HL-60 (cell line): ENCODE measurements at regions not wholly inside any gene's neighbourhood (a gene's known extent, or its start where the extent isn't known, plus 50 kb on each side); places are given as distances from the start of the nearest gene placed in this dataset.

ENCODE experiments used
- CTCF ChIP-seq: IDR thresholded peaks from one replicate; pipeline ENCODE4 v1.5.1; 2011; ENCODE audit warnings: low read length, control low read depth, inconsistent platforms; ENCODE audit not compliant: insufficient read depth
- POLR2AphosphoS5 ChIP-seq: IDR thresholded peaks from 2 replicates; pipeline ENCODE4 v1.6.1; 2012; ENCODE audit warnings: low read depth
- REST ChIP-seq: IDR thresholded peaks from 2 replicates; pipeline ENCODE4 v1.6.1; 2012; ENCODE audit warnings: low read depth; ENCODE audit not compliant: insufficient replicate concordance

- TF ChIP-seq POLR2AphosphoS5 (no peak), REST (no peak), CTCF (no peak)
Observed at GRCh38 chr20:63079971-63080370, 73.2 kb upstream of the BHLHE23 start.
